H1 (cell line): ENCODE measurements at regions not wholly inside any gene's neighbourhood (a gene's known extent, or its start where the extent isn't known, plus 50 kb on each side); places are given as distances from the start of the nearest gene placed in this dataset.

Source experiments
- TF ChIP-seq, protein P1 (sequence below): fragments of 300-600 bp; sonication (generic); IDR thresholded peaks from 2 replicates; pipeline ENCODE4 v1.7.1; 2012; ENCODE audit warnings: low read length, moderate library complexity, mild to moderate bottlenecking, inconsistent platforms; ENCODE audit not compliant: insufficient replicate concordance

- TF ChIP-seq, protein P1, sequence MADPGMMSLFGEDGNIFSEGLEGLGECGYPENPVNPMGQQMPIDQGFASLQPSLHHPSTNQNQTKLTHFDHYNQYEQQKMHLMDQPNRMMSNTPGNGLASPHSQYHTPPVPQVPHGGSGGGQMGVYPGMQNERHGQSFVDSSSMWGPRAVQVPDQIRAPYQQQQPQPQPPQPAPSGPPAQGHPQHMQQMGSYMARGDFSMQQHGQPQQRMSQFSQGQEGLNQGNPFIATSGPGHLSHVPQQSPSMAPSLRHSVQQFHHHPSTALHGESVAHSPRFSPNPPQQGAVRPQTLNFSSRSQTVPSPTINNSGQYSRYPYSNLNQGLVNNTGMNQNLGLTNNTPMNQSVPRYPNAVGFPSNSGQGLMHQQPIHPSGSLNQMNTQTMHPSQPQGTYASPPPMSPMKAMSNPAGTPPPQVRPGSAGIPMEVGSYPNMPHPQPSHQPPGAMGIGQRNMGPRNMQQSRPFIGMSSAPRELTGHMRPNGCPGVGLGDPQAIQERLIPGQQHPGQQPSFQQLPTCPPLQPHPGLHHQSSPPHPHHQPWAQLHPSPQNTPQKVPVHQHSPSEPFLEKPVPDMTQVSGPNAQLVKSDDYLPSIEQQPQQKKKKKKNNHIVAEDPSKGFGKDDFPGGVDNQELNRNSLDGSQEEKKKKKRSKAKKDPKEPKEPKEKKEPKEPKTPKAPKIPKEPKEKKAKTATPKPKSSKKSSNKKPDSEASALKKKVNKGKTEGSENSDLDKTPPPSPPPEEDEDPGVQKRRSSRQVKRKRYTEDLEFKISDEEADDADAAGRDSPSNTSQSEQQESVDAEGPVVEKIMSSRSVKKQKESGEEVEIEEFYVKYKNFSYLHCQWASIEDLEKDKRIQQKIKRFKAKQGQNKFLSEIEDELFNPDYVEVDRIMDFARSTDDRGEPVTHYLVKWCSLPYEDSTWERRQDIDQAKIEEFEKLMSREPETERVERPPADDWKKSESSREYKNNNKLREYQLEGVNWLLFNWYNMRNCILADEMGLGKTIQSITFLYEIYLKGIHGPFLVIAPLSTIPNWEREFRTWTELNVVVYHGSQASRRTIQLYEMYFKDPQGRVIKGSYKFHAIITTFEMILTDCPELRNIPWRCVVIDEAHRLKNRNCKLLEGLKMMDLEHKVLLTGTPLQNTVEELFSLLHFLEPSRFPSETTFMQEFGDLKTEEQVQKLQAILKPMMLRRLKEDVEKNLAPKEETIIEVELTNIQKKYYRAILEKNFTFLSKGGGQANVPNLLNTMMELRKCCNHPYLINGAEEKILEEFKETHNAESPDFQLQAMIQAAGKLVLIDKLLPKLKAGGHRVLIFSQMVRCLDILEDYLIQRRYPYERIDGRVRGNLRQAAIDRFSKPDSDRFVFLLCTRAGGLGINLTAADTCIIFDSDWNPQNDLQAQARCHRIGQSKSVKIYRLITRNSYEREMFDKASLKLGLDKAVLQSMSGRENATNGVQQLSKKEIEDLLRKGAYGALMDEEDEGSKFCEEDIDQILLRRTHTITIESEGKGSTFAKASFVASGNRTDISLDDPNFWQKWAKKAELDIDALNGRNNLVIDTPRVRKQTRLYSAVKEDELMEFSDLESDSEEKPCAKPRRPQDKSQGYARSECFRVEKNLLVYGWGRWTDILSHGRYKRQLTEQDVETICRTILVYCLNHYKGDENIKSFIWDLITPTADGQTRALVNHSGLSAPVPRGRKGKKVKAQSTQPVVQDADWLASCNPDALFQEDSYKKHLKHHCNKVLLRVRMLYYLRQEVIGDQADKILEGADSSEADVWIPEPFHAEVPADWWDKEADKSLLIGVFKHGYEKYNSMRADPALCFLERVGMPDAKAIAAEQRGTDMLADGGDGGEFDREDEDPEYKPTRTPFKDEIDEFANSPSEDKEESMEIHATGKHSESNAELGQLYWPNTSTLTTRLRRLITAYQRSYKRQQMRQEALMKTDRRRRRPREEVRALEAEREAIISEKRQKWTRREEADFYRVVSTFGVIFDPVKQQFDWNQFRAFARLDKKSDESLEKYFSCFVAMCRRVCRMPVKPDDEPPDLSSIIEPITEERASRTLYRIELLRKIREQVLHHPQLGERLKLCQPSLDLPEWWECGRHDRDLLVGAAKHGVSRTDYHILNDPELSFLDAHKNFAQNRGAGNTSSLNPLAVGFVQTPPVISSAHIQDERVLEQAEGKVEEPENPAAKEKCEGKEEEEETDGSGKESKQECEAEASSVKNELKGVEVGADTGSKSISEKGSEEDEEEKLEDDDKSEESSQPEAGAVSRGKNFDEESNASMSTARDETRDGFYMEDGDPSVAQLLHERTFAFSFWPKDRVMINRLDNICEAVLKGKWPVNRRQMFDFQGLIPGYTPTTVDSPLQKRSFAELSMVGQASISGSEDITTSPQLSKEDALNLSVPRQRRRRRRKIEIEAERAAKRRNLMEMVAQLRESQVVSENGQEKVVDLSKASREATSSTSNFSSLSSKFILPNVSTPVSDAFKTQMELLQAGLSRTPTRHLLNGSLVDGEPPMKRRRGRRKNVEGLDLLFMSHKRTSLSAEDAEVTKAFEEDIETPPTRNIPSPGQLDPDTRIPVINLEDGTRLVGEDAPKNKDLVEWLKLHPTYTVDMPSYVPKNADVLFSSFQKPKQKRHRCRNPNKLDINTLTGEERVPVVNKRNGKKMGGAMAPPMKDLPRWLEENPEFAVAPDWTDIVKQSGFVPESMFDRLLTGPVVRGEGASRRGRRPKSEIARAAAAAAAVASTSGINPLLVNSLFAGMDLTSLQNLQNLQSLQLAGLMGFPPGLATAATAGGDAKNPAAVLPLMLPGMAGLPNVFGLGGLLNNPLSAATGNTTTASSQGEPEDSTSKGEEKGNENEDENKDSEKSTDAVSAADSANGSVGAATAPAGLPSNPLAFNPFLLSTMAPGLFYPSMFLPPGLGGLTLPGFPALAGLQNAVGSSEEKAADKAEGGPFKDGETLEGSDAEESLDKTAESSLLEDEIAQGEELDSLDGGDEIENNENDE, result no peak
Measured at GRCh38 chr5:60435808-60436207, 264.2 kb downstream of the DEPDC1B start (continued).
